Ovary (tissue), 3 donors: ENCODE measurements at regions not wholly inside any gene's neighbourhood (a gene's known extent, or its start where the extent isn't known, plus 50 kb on each side); places are given as distances from the start of the nearest gene placed in this dataset.

ENCODE experiments used
- EP300 ChIP-seq: sonication (generic); formaldehyde crosslinking; IDR thresholded peaks from one replicate; pipeline ENCODE4 v1.6.1; 2017; ENCODE audit warnings: antibody characterized with exemption
- POLR2A ChIP-seq: fragments of 450-650 bp; IDR thresholded peaks from one replicate; pipeline ENCODE4 v1.6.1; 2017; ENCODE audit warnings: antibody characterized with exemption, mild to moderate bottlenecking, moderate library complexity
- TF ChIP-seq, protein P1 (sequence below), 3 donors: fragments of 450-650 bp in 2 of 3; fragments of 200-600 bp in 1 of 3; IDR thresholded peaks; one replicate each; pipeline versions ENCODE4 v1.5.1 to v1.8.0; 2016 to 2022; ENCODE audit warnings: antibody characterized with exemption in 3 of 3, mild to moderate bottlenecking in 1 of 3
- donor health status: DM: no; HTN: no; CAD: no.

GRCh38 chr6:6753301-6753700, 164.8 kb downstream of the LY86 start:
- TF ChIP-seq, protein P1, sequence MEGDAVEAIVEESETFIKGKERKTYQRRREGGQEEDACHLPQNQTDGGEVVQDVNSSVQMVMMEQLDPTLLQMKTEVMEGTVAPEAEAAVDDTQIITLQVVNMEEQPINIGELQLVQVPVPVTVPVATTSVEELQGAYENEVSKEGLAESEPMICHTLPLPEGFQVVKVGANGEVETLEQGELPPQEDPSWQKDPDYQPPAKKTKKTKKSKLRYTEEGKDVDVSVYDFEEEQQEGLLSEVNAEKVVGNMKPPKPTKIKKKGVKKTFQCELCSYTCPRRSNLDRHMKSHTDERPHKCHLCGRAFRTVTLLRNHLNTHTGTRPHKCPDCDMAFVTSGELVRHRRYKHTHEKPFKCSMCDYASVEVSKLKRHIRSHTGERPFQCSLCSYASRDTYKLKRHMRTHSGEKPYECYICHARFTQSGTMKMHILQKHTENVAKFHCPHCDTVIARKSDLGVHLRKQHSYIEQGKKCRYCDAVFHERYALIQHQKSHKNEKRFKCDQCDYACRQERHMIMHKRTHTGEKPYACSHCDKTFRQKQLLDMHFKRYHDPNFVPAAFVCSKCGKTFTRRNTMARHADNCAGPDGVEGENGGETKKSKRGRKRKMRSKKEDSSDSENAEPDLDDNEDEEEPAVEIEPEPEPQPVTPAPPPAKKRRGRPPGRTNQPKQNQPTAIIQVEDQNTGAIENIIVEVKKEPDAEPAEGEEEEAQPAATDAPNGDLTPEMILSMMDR (IDR thresholded peaks at IDR 0.05) = no peak
- TF ChIP-seq POLR2A = no peak
- TF ChIP-seq EP300 = no peak
